ENCODE measurements at regions not wholly inside any gene's neighbourhood (a gene's known extent, or its start where the extent isn't known, plus 50 kb on each side); places are given as distances from the start of the nearest gene placed in this dataset.

GRCh38 chr6:27076116-27076515, 171.4 kb upstream of the PRSS16 start:
- intact Hi-C loops (cut with micrococcal nuclease; ENCODE audit: unreplicated experiment): loop anchor here (5.0 kb wide), 1 partner anchor 119 kb away; no protein-coding TSS in a partner anchor

More at GRCh38 chr6:27076116-27076515, 171.4 kb upstream of the PRSS16 start:
- H3K27ac ChIP-seq (ENCODE audit: control insufficient read depth, insufficient read depth): no peak overlapping the region
- FAIRE-seq: no peak
- no peaks in the 10 kb centered on the region for H3K36me3 ChIP-seq (ENCODE audit: control insufficient read depth in 2 of 2, insufficient read depth in 2 of 2, low read length in 1 of 2)
- ChIA-PET POLR2A (no interaction called here), CTCF (no interaction called here), RAD21 (ENCODE audit: unreplicated experiment) (no interaction called here), SMC1A (ENCODE audit: uncharacterized antibody, unreplicated experiment) (interaction anchor here (2.6 kb wide), 1 partner anchor 24 kb away, joined by 15 read pairs; no protein-coding TSS in a partner anchor)
- H3K4me2 ChIP-seq (ENCODE audit: control insufficient read depth, insufficient read depth): no peak overlapping the region; the same call in 1 of the 2 replicates
- no peaks in the 10 kb centered on the region for H4K20me1 ChIP-seq (ENCODE audit: control insufficient read depth, insufficient read depth)
- WGBS (ENCODE audit: insufficient coverage, insufficient replicate concordance, low lambda C conversion rate, missing lambda C conversion rate): 6% methylated on average over 1 of the region's 1 CpG
- TF ChIP-seq NFYA (IDR thresholded peaks at IDR 0.05; ENCODE audit: borderline replicate concordance, low read depth, low read length) (no peak), SMC3 (IDR thresholded peaks at IDR 0.05; ENCODE audit: borderline replicate concordance, low read length) (no peak), ATF2 (IDR thresholded peaks at IDR 0.05; ENCODE audit: low read length) (no peak), EZH2 (IDR thresholded peaks at IDR 0.05; ENCODE audit: borderline replicate concordance, control insufficient read depth, low read depth, low read length) (no peak), ELK1 (IDR thresholded peaks at IDR 0.05; ENCODE audit: low read depth, low read length) (no peak), MTA3 (IDR thresholded peaks at IDR 0.05; ENCODE audit: borderline replicate concordance, low read length) (no peak), ZNF217 (IDR thresholded peaks at IDR 0.05) (no peak), KAT2A (conservative IDR thresholded peaks at IDR 0.05; ENCODE audit: control insufficient read depth, low read depth, low read length) (no peak), SKIL (IDR thresholded peaks at IDR 0.05; ENCODE audit: low read depth, poor library complexity, severe bottlenecking) (no peak), REST (IDR thresholded peaks at IDR 0.05; ENCODE audit: low read depth, low read length) (no peak), MYC (IDR thresholded peaks at IDR 0.05; ENCODE audit: insufficient read depth, insufficient read length, insufficient replicate concordance, low read length, severe bottlenecking) (no peak), ZBTB4 (CRISPR knock-in tag; IDR thresholded peaks at IDR 0.05) (no peak)
- H3K9ac ChIP-seq (ENCODE audit: control insufficient read depth, insufficient read depth, low read length): no peak overlapping the region
- H3K27me3 ChIP-seq (replicated peaks in 1 of 2; ENCODE audit: control insufficient read depth in 2 of 2, insufficient read depth in 2 of 2, low read length in 1 of 2): no peaks in the 10 kb centered on the region
- in situ Hi-C loops (cut with MboI): no loop called here
- no peaks in the 10 kb centered on the region for H3K79me2 ChIP-seq (ENCODE audit: control insufficient read depth, insufficient read depth, low read length)
- H3K4me3 ChIP-seq: no peak overlapping the region
- H3K9me3 ChIP-seq (replicated peaks; ENCODE audit: control insufficient read depth, insufficient read depth, low read length): no peaks in the 10 kb centered on the region
- no peak for DNase-seq (ENCODE audit: low read depth, low spot score)
- peak overlapping the region; percentile 66 for H2AFZ ChIP-seq (ENCODE audit: control insufficient read depth, low read depth, low read length)
- BruUV-seq (replicated peaks): no TSS peak
- no peak for ATAC-seq
- H3K4me1 ChIP-seq (ENCODE audit: control insufficient read depth, insufficient read depth, low read length): no peaks in the 10 kb centered on the region
